OCI-LY7 (cell line): ENCODE measurements at regions not wholly inside any gene's neighbourhood (a gene's known extent, or its start where the extent isn't known, plus 50 kb on each side); places are given as distances from the start of the nearest gene placed in this dataset.

Experiments
- CTCF ChIP-seq: fragments of 200-600 bp; sonication (generic); conservative IDR thresholded peaks from 2 replicates; pipeline ENCODE4 v1.5.1; 2014; ENCODE audit warnings: mild to moderate bottlenecking, antibody characterized with exemption, low read length, moderate library complexity, mixed read lengths
- EZH2phosphoT487 ChIP-seq: fragments of 200-600 bp; sonication (generic); IDR thresholded peaks from 2 replicates; pipeline ENCODE4 v1.6.1; 2018; ENCODE audit warnings: low read depth, borderline replicate concordance, mild to moderate bottlenecking, mixed run types, antibody characterized with exemption, low read length, moderate library complexity, mixed read lengths

- no peak for TF ChIP-seq CTCF
- TF ChIP-seq EZH2phosphoT487 = no peak
These were observed 64.4 kb upstream of the TRIO start for GRCh38 chr5:14078716-14079115.
